GM21528 (cell line): ENCODE measurements at regions not wholly inside any gene's neighbourhood (a gene's known extent, or its start where the extent isn't known, plus 50 kb on each side); places are given as distances from the start of the nearest gene placed in this dataset.
"Not testable (repeated sequence)": the region's sequence is repeated elsewhere in the genome, so short reads cannot be mapped to it uniquely, and the experiment has no call there.

Source experiments
- ATAC-seq: cut with Tn5 transposase; IDR thresholded peaks from one replicate; pipeline ENCODE4 v1.9.1; 2021; ENCODE audit warnings: mild to moderate bottlenecking, moderate library complexity; ENCODE audit not compliant: unreplicated experiment, low FRiP score

DNA sequence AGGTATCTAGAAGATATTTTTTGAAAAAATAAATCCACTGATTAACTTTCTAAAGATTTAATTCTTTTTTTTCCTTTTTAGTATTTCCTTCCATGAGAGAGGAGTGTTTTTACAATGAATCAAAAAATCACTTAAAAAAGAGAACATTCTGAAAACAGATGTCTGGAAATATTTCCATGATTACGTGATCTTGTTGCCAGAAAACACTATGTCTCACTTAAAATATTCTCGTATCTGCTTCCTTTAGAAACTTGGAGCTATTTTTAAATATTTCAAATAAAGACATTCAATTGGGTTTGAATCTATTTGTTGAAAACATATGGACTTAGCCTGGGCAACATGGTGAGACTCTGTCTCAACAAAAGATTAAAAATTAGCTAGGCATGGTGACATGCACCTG is 232.8 kb upstream of the RASGEF1B start:
- no peak for ATAC-seq

DNA sequence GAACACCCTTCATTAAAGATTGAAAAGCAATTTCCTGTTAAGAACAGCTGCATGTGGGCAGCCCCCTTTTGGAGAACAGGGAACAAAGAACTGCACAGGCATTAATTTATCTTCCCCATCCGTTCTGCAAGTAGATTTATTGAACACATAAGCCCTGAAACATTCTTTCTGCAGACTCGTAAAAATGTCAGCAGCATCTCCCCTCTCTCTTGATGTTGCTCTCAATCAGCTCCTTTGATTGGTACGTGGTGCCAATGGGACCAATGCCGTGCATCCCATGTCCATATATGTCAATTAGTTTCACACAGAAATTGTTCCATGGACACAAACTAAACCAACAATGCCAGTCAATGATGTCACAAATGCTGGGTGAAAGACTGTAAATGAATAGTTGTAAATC is 228.5 kb upstream of the RASGEF1B start:
- no peak for ATAC-seq

DNA sequence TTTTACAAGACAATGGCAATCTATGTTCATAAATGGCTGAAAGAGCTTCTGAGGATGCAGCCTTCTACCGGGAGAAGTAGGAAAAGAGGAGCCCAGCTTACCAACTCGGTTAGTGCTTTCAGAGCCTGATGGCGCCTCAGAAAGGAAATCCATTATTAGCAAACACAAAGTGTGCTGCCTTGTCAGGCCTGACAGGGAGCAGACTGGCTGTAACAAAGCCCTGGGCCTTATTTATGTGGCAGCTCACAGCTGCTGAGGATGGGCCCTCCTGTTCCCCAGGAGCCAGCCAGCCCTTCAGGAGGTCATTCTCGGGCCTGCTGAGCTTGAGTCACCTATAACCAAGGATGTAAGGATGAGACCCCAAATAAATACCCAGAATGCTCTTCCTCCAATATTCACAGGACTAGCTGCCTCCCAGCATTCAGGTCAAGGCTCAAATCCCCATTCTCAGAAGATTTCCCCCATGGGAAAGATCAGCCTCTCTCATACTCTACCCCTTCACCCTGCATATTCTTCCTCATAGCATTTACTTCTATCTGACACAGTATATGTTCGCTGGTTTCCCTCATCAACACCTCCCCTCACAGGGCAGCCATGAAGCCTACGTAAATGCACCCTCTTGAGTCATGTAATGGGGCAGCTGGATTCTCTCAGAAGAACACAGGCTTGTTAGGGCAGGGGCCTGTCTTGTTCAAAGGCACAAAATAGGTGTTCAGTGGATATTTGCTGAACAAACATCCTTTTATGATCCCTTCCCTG is 227.0 kb upstream of the RASGEF1B start:
- no peak for ATAC-seq

DNA sequence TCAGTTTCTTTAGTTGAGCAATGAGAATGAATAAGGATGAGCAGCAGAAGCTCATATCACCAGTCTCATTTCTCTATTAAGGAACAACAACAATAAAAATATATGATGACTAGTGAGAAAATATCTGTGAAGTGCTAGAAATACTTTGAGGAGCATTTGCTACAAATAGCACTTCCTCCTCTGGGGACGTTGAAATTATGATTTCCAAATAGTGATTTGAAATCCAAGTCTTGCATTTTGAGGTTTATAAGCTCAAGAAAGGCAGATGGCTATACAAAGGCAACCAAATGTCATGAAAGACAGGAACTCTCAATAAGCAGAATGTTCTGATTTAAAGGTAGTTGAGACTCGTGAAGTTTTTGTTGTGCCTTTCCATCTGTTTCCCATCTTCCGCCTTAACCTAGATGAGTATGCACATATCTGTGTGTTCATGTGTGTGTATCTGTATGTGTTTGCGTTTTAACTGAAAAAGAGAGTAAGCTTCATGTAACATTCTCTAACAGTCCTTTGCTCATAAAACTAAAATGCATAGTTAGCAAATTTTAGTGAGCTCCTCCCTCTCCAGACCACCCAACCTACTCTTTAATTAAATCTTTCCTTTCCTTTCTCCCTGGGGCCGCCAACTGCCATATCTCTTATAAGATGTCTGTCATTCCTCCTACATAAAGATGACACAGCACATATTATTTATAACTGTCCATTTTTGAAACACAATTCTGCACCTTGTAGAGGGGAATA is 222.6 kb upstream of the RASGEF1B start:
- no peak for ATAC-seq

DNA sequence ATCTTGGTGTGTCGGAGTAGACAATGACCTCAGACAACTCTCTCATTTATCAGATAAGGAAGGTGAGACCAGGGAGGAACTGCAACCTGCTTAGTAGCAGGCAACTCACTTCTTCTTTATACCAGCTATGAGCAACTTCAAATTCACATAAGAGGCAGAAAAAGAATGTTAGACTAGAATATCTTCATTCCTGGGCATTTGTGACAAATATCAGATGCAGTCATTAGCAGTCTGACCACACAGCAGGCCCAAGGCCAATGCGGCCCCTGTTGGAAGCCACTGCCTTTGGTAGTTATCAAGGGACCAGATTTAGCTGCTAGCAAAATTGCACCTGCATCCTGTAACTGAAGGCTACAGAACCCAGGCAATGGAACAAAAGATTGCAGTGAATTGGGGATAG is 219.2 kb upstream of the RASGEF1B start:
- no peak for ATAC-seq

DNA sequence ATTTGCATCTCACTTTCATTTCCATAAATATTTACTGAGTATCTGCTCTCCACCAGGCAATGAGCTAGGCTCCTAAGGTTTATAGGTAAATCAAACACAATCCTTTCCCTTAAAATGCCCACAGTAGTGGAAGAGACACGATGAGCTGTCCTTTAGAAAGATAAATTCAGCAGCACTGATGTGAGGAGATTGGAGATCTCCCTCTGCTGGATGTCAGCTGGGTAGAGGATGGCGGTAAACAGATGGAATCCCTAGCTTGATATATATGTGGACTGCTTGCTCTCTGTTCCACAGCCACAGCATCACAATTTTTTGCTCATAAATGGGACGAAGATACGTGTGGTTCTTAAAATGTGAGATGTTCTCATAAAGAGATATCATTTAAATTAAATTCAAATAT is 216.4 kb upstream of the RASGEF1B start:
- no peak for ATAC-seq

DNA sequence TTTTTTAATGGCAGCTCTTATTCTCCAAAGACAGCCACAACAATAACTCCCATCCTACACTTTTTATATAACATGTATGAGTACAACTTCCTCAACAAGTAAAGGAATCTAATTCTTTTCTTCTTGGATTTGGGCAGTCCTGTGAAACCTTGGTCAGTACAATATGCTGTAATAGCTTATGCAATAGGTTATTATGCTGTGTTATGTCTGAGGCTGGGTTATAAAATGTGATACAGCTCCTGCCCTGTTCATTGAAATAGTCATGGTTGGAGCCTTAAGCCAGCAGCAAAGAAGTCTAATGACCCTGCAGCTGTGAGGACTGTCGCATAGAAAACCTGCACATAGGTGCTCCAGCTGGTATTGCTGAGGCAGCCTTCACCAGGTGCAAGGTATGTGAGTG is 215.8 kb upstream of the RASGEF1B start:
- no peak for ATAC-seq

DNA sequence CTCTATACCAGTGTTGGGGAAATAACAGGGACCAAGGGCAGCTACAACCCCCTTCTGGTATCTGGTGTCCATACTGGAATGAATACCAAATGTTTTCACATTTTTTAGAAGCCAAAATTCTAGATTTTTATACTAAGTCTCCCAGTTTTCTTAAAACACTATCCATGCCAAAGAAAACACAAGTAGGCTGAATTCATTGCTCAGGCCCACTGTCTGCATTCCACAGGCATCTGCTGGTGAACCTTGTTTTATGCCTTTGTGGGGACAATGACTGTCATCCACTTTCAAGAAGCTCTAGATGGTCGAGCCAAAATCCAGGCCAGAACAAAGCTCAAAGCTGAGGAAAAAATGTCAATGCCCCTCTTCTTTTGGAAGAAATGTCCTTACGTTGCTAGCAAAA is 213.4 kb upstream of the RASGEF1B start:
- ATAC-seq = no peak

DNA sequence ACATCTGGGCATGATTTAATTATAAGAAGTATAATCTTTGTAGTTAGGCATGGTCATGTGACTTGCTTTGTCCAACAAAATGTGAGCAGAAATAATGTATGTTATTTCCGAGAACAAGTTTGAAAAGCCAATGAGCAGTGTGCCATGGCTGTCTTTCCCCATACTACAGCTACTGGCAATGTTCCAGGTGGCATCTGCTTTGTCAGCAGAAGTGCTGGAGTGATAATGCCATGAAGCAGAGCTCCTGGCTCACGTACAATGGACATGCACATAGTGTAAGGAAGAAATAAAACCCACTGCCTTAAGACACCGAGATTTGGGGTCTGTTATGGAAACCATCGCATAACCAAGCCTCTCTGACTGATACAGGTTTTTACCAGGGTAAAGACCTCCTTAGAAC is 212.6 kb upstream of the RASGEF1B start:
- no peak for ATAC-seq

DNA sequence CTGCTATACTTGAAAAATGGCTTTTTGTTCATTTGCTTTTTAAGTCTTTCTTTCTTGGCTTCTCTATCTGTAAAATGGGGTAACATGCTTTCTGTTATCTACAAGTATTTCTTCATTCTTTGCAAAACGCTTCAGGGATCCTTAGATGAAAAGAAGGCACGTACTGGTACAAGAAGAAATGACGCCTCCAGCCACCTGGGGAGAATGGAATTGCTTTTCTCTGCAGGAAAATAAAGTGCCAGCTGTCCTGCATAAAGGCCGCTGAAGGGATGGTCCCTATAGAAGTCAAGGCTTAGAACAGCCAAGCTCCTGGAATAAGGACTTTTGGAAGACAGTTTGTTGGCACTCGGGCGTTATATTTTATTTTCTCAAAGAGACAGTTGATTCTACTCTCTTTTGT is 210.8 kb upstream of the RASGEF1B start:
- ATAC-seq = no peak

DNA sequence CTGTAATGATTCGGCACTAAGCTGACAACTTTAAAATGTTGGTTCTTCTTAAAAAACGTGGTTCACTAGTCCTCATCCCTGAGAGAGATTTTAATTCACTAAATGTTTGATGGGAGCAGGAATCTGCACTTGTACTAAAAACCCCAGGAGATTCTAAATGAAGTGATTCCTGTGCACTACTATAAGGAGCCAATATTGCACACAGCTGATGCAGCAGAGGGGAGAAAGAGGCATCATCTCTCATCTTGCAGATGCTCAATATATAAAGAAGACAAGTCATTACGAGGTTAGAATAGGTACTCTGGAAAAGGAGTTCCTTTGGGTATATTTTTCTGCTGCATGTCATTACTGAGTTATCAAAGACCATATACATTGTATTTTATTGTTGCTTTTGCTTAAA is 207.6 kb upstream of the RASGEF1B start:
- ATAC-seq = no peak

DNA sequence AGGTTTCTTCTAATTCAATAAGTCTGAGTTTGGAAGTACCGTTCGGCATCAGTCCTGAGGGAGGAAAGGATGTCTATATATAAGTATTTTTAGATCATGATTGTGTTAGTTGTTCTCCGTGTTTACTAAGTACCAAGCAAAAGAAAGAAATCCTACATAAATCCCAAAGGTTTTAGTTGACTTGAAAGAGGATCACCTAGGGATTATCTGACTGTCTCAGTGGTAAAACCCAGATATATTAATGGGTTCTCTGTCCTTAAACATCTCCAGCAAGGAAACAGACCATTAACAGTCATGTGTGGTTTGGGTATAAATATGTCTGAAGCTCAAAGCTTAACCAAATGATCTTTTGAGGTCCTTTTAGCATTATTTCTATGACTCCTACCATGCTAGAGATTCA is 207.1 kb upstream of the RASGEF1B start:
- no peak for ATAC-seq

DNA sequence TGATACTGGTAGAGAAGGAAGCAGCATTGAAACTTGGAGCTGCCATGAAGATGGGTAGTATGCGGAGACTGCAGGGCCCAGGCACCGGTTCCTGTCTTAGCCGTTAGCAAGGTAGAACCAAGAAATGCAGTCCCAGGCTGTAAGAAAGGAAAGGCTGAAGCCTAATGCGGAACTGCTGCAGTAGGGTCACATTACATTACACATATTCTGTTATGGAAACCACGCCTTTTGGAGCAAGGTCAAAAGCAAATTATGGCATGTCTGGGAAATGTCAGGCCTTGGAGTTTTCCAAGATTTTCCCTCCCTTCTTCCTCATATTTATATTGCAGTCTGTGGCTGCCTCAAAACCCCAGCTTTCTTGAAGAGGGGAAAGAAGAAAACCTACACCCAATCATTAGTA is 204.8 kb upstream of the RASGEF1B start:
- ATAC-seq = no peak

DNA sequence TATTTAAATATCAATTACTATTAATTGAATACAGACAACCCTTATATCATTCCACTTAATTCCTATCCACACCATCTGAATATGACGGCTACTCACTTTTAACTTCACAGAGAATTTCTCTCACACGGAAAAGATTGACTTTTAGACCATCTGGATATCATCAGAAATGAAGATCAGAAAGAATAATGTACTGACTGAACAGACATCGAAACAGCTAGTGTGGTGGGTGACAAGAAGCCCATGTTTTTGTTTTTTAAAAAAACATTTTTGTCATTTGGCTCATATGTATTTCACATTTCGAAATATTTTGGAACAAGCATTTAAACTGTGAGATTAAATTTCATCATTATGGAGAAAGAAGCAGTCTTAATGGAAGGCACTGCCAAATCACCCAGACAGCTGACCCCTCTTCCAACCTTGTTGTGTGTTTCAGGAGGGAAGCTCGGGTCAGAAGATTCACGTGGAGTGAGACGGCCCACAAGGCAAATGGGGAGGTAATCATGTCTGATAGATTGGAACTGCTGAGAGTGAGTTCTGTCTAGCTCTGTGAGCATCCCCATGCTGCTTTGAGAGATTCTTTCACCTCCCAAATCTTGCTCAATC is 204.2 kb upstream of the RASGEF1B start:
- no peak for ATAC-seq

DNA sequence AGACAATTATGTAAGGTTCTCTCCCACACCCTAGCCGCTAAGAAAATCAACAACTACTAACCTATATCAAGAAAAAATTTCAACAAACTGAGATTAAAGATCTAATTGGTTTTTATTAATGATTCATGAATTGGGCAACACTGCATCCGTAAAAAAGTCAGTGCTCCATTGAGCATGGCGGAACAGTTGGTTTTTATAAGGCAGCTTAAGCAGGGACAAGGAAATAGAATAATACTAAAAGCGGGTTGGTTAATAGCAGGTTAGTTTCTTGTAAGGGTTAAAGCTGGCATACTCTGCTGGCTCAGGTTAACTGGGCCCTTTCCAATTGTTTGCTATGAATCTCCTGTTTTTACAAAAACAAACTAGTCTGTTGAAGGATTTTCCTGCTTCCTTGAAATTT is 202.3 kb upstream of the RASGEF1B start:
- no peak for ATAC-seq

DNA sequence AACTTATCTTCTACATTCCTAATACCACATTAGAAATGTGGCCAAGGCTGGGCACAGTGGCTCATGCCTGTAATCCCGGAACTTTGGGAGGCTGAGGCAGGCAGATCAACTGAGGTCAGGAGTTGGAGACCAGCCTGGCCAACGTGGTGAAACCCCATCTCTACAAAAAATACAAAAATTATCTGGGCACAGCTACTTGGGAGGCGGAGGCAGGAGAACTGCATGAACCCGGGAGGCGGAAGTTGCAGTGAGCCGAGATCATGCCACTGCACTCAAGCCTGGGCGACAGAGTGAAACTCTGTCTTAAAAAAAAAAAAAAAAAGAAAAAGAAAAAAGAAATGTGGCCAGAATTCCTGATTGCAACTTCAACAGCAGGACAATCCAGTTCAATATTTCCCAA is 196.6 kb upstream of the RASGEF1B start:
- not testable (repeated sequence) for ATAC-seq

DNA sequence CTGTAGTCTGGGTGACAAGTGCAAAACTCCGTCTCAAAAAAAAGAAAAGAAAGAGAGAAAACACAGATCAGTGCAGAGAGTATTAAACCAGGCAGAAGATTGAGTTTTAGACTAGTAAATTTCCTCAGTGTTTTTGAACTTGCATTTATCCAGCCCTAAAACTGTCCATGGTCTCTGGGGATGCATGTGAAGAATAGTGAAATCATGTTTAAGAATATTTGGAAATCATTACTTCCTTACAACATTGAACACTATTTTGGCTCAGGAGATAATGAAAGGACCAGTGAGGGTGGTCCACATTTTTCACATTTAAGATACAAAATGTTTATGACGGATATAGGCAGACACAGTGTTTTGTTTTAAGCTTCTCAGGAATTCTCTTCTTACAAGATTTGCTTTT is 195.8 kb upstream of the RASGEF1B start:
- no peak for ATAC-seq

DNA sequence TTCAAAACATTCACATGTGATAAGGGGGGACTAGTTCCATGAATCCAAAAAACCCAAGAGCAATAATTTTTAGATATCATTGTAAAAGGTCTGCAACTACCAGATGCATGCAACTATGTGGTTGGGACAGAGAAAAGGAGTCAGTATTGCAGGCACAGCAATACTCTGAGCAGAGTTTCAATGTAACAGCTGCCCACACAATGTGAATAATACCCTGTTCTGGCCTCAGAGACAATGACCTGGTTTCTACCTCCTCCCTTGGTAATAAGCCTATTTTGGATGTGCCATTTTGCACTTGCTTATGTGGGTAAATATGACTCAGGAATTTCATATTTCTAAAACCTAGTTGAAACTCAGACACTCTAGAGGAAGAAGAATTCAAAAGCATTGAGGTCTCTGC is 194.8 kb upstream of the RASGEF1B start:
- ATAC-seq = no peak

DNA sequence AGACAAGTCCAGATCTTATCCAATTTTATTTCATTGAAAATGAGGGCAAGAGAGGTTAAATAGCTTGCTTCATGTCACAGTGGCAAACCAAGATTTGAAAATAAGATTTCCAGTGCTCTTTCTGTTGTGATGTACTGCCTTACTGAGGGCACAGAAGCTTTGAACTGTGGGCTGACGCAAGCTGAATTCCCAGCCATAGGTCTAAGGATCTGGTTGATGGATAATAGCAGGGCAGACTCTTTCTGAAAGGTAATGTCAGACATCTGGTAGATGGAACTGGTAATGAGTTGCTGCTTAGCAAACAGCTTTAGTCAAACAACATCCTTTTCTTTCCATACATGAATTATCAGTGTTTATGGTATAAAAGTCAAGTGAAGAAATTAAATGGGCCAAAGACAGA is 193.9 kb upstream of the RASGEF1B start:
- ATAC-seq = no peak

DNA sequence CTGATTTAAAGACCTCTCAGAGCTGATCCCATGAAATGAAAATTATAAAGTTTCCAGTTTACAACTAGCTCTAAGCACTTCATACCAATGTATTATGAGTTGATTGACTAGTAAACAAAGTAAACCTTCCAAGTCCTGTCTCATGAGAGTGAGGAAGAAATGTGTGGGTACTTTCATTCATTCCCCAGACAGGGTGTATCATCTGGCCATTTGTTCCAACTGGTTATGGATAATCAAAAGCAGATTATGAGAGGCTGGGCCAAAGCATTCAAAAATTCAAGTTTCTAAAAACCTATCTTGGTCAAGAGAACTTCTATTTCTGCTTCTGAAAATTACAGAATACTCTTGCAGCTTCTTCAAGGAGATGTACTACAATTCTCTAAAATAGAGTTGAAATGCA is 193.3 kb upstream of the RASGEF1B start:
- ATAC-seq = no peak

DNA sequence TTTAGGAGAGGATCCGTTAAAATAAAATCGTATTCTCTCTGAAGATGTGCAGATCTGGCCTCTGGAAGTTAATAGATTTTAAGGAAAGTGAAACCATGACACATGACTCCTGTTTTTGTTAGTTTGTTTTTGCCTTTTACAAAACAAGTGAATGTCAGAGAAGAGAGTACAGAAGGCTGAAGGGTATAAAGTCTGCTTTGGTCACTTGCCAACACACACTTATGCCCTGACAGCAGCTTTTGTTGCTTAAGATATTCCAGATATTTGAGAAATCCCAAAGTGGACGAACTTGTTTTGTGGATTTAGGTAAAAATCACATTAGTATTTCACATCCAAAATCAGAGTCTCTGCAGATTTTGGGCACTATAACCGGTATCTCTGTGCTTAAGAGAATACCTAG is 192.4 kb upstream of the RASGEF1B start:
- ATAC-seq = no peak

DNA sequence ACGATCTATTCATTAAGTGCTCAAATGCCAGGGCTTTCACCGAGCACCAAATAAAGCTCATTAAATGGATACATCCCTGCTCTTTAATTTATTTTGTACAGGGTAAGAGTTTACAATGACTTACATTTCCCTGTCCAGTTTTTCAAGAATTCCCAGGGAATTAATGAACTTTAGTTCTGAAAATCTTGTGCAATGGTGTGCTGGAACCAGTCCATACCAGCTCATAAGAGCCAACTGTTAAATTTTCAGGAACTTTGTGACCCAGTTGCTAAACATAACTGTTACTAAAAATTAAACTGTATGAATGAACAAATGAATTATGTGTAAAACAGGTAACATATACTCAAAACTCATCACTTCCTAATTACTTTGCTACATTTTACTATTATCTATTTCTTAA is 191.7 kb upstream of the RASGEF1B start:
- no peak for ATAC-seq
